ENCODE measurements at regions not wholly inside any gene's neighbourhood (a gene's known extent, or its start where the extent isn't known, plus 50 kb on each side); places are given as distances from the start of the nearest gene placed in this dataset.

DNA sequence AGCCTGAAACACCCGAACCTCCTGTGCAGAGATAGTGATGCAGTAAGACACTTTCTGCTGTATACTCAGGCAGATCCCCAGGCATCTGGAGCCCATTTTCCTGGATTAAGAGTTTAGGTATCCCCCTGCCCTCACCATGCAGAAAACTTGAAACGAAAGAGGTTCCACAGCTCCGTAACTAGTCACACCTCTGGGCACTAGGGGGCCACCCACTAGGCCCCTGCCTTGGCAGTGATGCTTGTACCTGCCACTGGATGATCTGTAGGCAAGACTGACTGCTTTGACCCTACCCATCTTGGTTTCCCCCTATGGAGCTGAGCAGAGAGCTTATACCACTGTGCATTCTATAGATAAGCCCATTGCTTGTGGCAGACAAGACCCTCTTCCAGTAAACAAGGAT is 940.6 kb downstream of the PCDH19 start:
- Mint-ChIP-seq H3K27ac (no peak overlapping the region), H3K4me3 (no peak overlapping the region), H3K4me1 (ENCODE audit: unreplicated experiment) (no peaks in the 10 kb centered on the region), H3K27me3 (no peaks in the 10 kb centered on the region), H3K36me3 (no peaks in the 10 kb centered on the region), H3K9me3 (no peaks in the 10 kb centered on the region)
- no peak for DNase-seq (ENCODE audit: extremely low spot score, unreplicated experiment)
- TF ChIP-seq, protein P1, sequence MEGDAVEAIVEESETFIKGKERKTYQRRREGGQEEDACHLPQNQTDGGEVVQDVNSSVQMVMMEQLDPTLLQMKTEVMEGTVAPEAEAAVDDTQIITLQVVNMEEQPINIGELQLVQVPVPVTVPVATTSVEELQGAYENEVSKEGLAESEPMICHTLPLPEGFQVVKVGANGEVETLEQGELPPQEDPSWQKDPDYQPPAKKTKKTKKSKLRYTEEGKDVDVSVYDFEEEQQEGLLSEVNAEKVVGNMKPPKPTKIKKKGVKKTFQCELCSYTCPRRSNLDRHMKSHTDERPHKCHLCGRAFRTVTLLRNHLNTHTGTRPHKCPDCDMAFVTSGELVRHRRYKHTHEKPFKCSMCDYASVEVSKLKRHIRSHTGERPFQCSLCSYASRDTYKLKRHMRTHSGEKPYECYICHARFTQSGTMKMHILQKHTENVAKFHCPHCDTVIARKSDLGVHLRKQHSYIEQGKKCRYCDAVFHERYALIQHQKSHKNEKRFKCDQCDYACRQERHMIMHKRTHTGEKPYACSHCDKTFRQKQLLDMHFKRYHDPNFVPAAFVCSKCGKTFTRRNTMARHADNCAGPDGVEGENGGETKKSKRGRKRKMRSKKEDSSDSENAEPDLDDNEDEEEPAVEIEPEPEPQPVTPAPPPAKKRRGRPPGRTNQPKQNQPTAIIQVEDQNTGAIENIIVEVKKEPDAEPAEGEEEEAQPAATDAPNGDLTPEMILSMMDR (conservative IDR thresholded peaks at IDR 0.05) = no peak

DNA sequence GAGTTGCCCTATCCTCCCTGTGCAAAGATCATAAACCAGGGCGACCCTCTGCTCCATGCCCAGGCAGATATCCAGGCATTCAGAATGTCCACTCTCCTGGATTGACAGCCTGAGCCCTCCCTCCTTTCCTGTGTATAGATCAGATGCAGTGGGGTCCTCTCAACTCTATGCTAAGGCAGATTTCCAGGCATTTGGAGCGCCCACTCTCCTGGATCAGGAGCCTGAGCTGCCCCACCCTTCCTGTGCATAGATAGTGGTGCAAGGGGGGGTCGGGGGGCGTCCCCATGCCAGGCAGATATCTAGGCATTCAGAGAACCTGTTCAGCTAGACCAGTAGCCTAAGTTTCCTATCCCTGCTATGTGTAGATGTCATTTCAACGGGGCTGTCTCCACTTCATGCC is 941.1 kb downstream of the PCDH19 start:
- H3K4me1 Mint-ChIP-seq (ENCODE audit: unreplicated experiment) = no peaks in the 10 kb centered on the region
- no peak for DNase-seq (ENCODE audit: extremely low spot score, unreplicated experiment)
- TF ChIP-seq, protein P1 (conservative IDR thresholded peaks at IDR 0.05) = no peak
- H3K36me3 Mint-ChIP-seq = no peaks in the 10 kb centered on the region
- no peaks in the 10 kb centered on the region for H3K27me3 Mint-ChIP-seq
- no peaks in the 10 kb centered on the region for H3K9me3 Mint-ChIP-seq
- H3K4me3 Mint-ChIP-seq = no peak overlapping the region
- H3K27ac Mint-ChIP-seq = no peak overlapping the region

DNA sequence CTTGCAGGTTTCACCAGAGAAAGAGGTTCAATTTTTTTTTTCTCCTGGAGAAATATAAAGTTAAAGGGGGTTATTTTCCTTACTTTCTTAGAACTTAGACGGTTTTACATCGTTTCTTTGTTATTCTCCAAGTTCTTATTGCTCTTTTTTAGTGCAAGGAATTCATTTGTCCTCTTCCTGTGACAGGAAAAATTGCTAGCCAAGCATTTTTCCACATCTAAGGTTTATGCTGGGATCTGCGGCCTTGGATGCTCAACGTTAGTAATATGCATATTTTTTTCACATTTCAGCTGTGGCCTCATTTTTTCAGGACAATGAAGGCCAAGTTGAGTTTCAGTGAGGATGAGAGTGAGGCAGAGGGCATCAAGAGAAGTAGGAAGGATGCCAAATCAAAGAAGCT is 948.9 kb downstream of the PCDH19 start:
- H3K36me3 Mint-ChIP-seq = no peaks in the 10 kb centered on the region
- no peak for DNase-seq (ENCODE audit: extremely low spot score, unreplicated experiment)
- no peaks in the 10 kb centered on the region for H3K4me1 Mint-ChIP-seq (ENCODE audit: unreplicated experiment)
- TF ChIP-seq, protein P1 (conservative IDR thresholded peaks at IDR 0.05) = no peak
- H3K27me3 Mint-ChIP-seq = no peaks in the 10 kb centered on the region
- H3K4me3 Mint-ChIP-seq = no peak overlapping the region
- no peak overlapping the region for H3K27ac Mint-ChIP-seq
- H3K9me3 Mint-ChIP-seq = no peaks in the 10 kb centered on the region

DNA sequence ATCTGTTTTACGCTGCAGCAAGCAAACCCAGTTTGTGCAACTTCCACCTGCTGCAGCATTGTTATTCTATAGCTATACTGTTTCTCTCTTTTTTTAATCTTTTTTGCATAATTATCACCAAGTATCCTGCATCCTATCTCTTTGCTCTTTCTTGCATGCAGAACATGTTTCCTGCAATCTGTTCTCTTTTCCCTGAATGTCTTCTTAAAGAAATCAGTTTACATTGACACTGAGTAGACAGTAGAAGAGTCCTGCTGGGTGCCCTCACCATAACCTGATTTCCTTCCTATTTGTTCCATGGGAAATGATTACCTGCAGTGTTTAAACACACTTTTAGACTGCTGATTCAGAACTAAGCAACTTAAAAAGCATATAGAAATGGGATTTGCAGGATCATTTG is 964.7 kb downstream of the PCDH19 start:
- H3K27ac Mint-ChIP-seq = no peak overlapping the region
- TF ChIP-seq, protein P1 (conservative IDR thresholded peaks at IDR 0.05) = no peak
- no peaks in the 10 kb centered on the region for H3K27me3 Mint-ChIP-seq

DNA sequence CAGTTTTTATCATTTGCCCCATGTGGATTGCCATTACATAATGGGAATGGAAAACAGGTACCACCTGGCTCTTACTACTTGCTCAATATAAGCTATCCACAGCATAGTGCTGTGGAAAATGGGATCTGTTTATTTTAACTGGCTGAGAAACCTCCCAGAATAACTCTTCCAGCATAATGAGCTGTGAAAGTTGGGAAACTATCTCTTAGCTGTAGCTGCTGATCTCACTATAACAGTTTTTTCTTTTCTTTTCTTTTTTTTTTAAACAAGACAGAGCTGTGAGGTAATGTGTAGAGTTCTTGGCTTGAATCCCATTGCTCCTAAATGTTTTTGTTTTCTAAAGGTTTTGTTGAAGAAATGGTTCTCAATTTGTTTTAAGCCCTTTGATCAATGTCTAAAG is 988.3 kb downstream of the PCDH19 start:
- no peak overlapping the region for H3K4me3 Mint-ChIP-seq
- H3K36me3 Mint-ChIP-seq = no peaks in the 10 kb centered on the region
- peaks cover 7% of the 10 kb centered on the region for H3K9me3 Mint-ChIP-seq
- H3K27me3 Mint-ChIP-seq = no peaks in the 10 kb centered on the region
- DNase-seq (ENCODE audit: extremely low spot score, unreplicated experiment) = no peak
- H3K27ac Mint-ChIP-seq = no peak overlapping the region
- no peaks in the 10 kb centered on the region for H3K4me1 Mint-ChIP-seq (ENCODE audit: unreplicated experiment)
- TF ChIP-seq, protein P1 (conservative IDR thresholded peaks at IDR 0.05) = no peak

More for the DNA sequence above, 964.7 kb downstream of the PCDH19 start:
- Mint-ChIP-seq H3K4me3 (no peak overlapping the region), H3K4me1 (ENCODE audit: unreplicated experiment) (no peaks in the 10 kb centered on the region), H3K9me3 (no peaks in the 10 kb centered on the region), H3K36me3 (no peaks in the 10 kb centered on the region)
- DNase-seq (ENCODE audit: extremely low spot score, unreplicated experiment) = no peak

DNA sequence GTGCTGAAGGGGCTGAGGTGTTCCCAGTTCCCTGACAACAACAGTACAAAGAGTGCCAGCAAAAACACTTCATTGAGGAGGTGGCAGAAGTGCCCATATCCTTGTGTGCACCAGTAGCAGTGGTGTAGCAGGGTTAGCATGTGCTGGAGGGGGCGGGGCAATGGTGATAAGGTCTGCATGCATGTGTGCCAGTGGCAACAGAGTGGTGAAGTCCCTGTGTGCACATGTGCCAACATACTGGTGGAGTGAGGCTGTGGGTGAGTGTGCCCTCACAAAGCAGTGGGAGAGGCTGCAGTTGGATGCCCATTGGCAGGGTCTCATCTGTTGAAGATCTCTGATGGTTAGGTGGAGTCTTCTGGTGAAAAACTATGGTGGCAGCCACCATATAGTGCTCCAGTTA is 994.6 kb downstream of the PCDH19 start:
- peaks cover 2% of the 10 kb centered on the region for H3K9me3 Mint-ChIP-seq
- no peak overlapping the region for H3K4me3 Mint-ChIP-seq
- H3K27ac Mint-ChIP-seq = no peak overlapping the region
- TF ChIP-seq, protein P1 (conservative IDR thresholded peaks at IDR 0.05) = no peak
- no peaks in the 10 kb centered on the region for H3K4me1 Mint-ChIP-seq (ENCODE audit: unreplicated experiment)
- H3K36me3 Mint-ChIP-seq = no peaks in the 10 kb centered on the region
- no peaks in the 10 kb centered on the region for H3K27me3 Mint-ChIP-seq
- DNase-seq (ENCODE audit: extremely low spot score, unreplicated experiment) = no peak
